Chondrocyte (in vitro differentiated cells): ENCODE measurements at regions not wholly inside any gene's neighbourhood (a gene's known extent, or its start where the extent isn't known, plus 50 kb on each side); places are given as distances from the start of the nearest gene placed in this dataset.

Experiments
- DNase-seq: peaks from one replicate; pipeline ENCODE4 v3.0.0; 2021; ENCODE audit warnings: mixed read lengths, low spot score
- H3K27ac Mint-ChIP-seq: one replicate; pipeline ENCODE4 v1.8.0; 2021; ENCODE audit warnings: mild to moderate bottlenecking, moderate library complexity, mixed read lengths; ENCODE audit not compliant: unreplicated experiment
- H3K27me3 Mint-ChIP-seq: 2 replicates; pipeline ENCODE4 v1.8.0; 2021; ENCODE audit warnings: low read depth, mixed read lengths
- H3K36me3 Mint-ChIP-seq: 2 replicates; pipeline ENCODE4 v1.8.0; 2021; ENCODE audit warnings: low read depth, mixed read lengths
- H3K4me1 Mint-ChIP-seq: 2 replicates; pipeline ENCODE4 v1.8.0; 2021; ENCODE audit warnings: low read depth, mild to moderate bottlenecking, mixed read lengths
- H3K4me3 Mint-ChIP-seq: one replicate; pipeline ENCODE4 v1.8.0; 2021; ENCODE audit warnings: mild to moderate bottlenecking, moderate library complexity, mixed read lengths; ENCODE audit not compliant: unreplicated experiment
- H3K9me3 Mint-ChIP-seq: 2 replicates; pipeline ENCODE4 v1.8.0; 2021; ENCODE audit warnings: low read depth, mixed read lengths
- CTCF ChIP-seq: fragments of 200-600 bp; sonication (generic); IDR thresholded peaks from 2 replicates; pipeline ENCODE4 v1.5.0; 2021; ENCODE audit warnings: antibody characterized with exemption, mild to moderate bottlenecking, moderate library complexity

- Mint-ChIP-seq H3K27ac (no peak overlapping the region), H3K27me3 (peaks cover 4% of the 10 kb centered on the region), H3K36me3 (peaks cover 1% of the 10 kb centered on the region), H3K4me1 (no peaks in the 10 kb centered on the region), H3K4me3 (no peak overlapping the region), H3K9me3 (no peaks in the 10 kb centered on the region)
- DNase-seq = no peak
- no peak for TF ChIP-seq CTCF
Measured at GRCh38 chr9:84499969-84500582, 159.5 kb upstream of the SLC28A3 start.

- Mint-ChIP-seq H3K27me3 (peaks cover 4% of the 10 kb centered on the region), H3K27ac (no peak overlapping the region), H3K9me3 (peaks cover 2% of the 10 kb centered on the region), H3K36me3 (no peaks in the 10 kb centered on the region), H3K4me1 (no peaks in the 10 kb centered on the region), H3K4me3 (no peak overlapping the region)
- no peak for TF ChIP-seq CTCF
- no peak for DNase-seq
Measured at GRCh38 chr9:84500826-84501225, 160.3 kb upstream of the SLC28A3 start.

- Mint-ChIP-seq H3K9me3 (peaks cover 5% of the 10 kb centered on the region), H3K4me3 (no peak overlapping the region), H3K27ac (no peak overlapping the region), H3K27me3 (peaks cover 4% of the 10 kb centered on the region), H3K36me3 (no peaks in the 10 kb centered on the region), H3K4me1 (no peaks in the 10 kb centered on the region)
- TF ChIP-seq CTCF = no peak
- no peak for DNase-seq
Measured at GRCh38 chr9:84501587-84501986, 161.0 kb upstream of the SLC28A3 start.

GRCh38 chr9:84502066-84502465 lies 161.5 kb upstream of the SLC28A3 start:
- TF ChIP-seq CTCF = no peak
- Mint-ChIP-seq H3K27me3 (peaks cover 4% of the 10 kb centered on the region), H3K27ac (no peak overlapping the region), H3K4me1 (no peaks in the 10 kb centered on the region), H3K4me3 (no peak overlapping the region), H3K36me3 (no peaks in the 10 kb centered on the region), H3K9me3 (peaks cover 9% of the 10 kb centered on the region)
- no peak for DNase-seq

- no peaks in the 10 kb centered on the region for H3K27me3 Mint-ChIP-seq
- H3K27ac Mint-ChIP-seq = no peak overlapping the region
- DNase-seq = no peak
- no peak for TF ChIP-seq CTCF
- no peaks in the 10 kb centered on the region for H3K4me1 Mint-ChIP-seq
- H3K9me3 Mint-ChIP-seq = peaks cover 23% of the 10 kb centered on the region
- H3K36me3 Mint-ChIP-seq = no peaks in the 10 kb centered on the region
- no peak overlapping the region for H3K4me3 Mint-ChIP-seq
Measured at GRCh38 chr9:84504360-84504759, 163.8 kb upstream of the SLC28A3 start.
